Heart right ventricle (tissue), 16 donors: ENCODE measurements at regions not wholly inside any gene's neighbourhood (a gene's known extent, or its start where the extent isn't known, plus 50 kb on each side); places are given as distances from the start of the nearest gene placed in this dataset.

Experiments used
- ATAC-seq, 8 donors: fragments of 200-7000 bp; cut with Tn5 transposase; one replicate each; pipeline ENCODE4 v1.9.1; 2020; ENCODE audit warnings: mild to moderate bottlenecking in 8 of 8, moderate library complexity in 8 of 8, moderate number of reproducible peaks in 1 of 8
- DNase-seq, 2 donors: peaks; one replicate each; pipeline ENCODE4 v3.0.0-alpha.2; 2020
- H3K27ac ChIP-seq, 10 donors: fragments of 200-600 bp; sonication (generic) in 2 of 10; one replicate each; pipeline versions ENCODE4 v1.5.0 to v1.8.0; 2020 to 2022; ENCODE audit warnings: mild to moderate bottlenecking in 3 of 10
- H3K27me3 ChIP-seq, 7 donors: fragments of 200-600 bp; one replicate each; pipeline ENCODE4 v1.8.0; 2021 to 2022; ENCODE audit warnings: mild to moderate bottlenecking in 2 of 7
- H3K36me3 ChIP-seq, 9 donors: fragments of 200-600 bp; sonication (generic) in 1 of 9; one replicate each; pipeline versions ENCODE4 v1.5.0 to v1.8.0; 2020 to 2022; ENCODE audit warnings: mild to moderate bottlenecking in 2 of 9
- H3K4me1 ChIP-seq, 9 donors: fragments of 200-600 bp; sonication (generic) in 1 of 9; one replicate each; pipeline versions ENCODE4 v1.5.0 to v1.8.0; 2020 to 2022; ENCODE audit warnings: mild to moderate bottlenecking in 4 of 9
- H3K4me3 ChIP-seq, 10 donors: fragments of 200-600 bp; sonication (generic) in 2 of 10; one replicate each; pipeline versions ENCODE4 v1.5.0 to v1.8.0; 2020 to 2022; ENCODE audit warnings: mild to moderate bottlenecking in 7 of 10, moderate library complexity in 2 of 10
- H3K9me3 ChIP-seq, 11 donors: fragments of 200-600 bp in 10 of 11; sonication (generic) in 2 of 11; one replicate each; pipeline versions ENCODE4 v1.5.0 to v1.8.0; 2013 to 2022; ENCODE audit warnings: mild to moderate bottlenecking in 2 of 11, control low read depth in 1 of 11, moderate library complexity in 1 of 11
- WGBS, 2 donors: extraction: QIAGEN DNeasy Blood & Tissue Kit; methylation state at CpG; one replicate each; pipeline ENCODE4 v1.1.7; 2013; ENCODE audit warnings: inconsistent platforms in 1 of 2; 5-methylcytosine and 5-hydroxymethylcytosine counted together
- intact Hi-C, 10 donors: fragments of 100-400 bp; cut with DNase I; formaldehyde crosslinking; loops; one replicate each; pipeline versions ENCODE4 v1.11.1 to v1.14.2; 2022
- TF ChIP-seq, protein P1 (sequence below), 9 donors: fragments of 200-600 bp; sonication (generic) in 2 of 9; IDR thresholded peaks; one replicate each; pipeline versions ENCODE4 v1.5.0 to v1.8.0; 2021 to 2022; ENCODE audit warnings: antibody characterized with exemption in 9 of 9, mild to moderate bottlenecking in 5 of 9, moderate library complexity in 1 of 9
- donor health status: Arrhythmogenic right ventricular cardiomyopathy.
- donor health status: ischemic (EF 13 %, LVEDD 7.1; RV severe dilation, severe dysfunction).
- donor health status: healthy with polysubstance abuse.
- donor health status: DM: no; HTN: yes; CAD: no.
- donor health status: DM: no; HTN: no; CAD: no.
- donor health status: ischemic (EF 25% LVEDD 6.9; RV normal size, moderate dysfunction).
- donor health status: ischemic (EF 25% LVEDD 5.7; RV mildly dilated, moderate dysfunction).
- donor health status: healthy.
- donor health status: DM: yes; HTN: yes; CAD: no.
- donor health status: Ischemic cardiomyopathy.
- donor health status: ischemic (EF 35%, LVEDD 5.7; RV mildly dilated, moderate dysfunction).
- donor health status: nonischemic (EF 11% LVEDD 7.7; RV severe dilation, severe dysfunction).
- donor health status: DM: yes; HTN: yes; CAD: no.
- donor health status: PGD.
- donor health status: ischemic (EF 29% LVEDD 5.4; RV normal size, mild dysfunction).
- donor health status: nonischemic (EF 23%, LVEDD 6.1; RV moderate dilation, normal function).

- ATAC-seq, result no peak
- WGBS, 2 donors, result 86 to 91% methylated on average over 1 of the region's 1 CpG
- TF ChIP-seq, protein P1, sequence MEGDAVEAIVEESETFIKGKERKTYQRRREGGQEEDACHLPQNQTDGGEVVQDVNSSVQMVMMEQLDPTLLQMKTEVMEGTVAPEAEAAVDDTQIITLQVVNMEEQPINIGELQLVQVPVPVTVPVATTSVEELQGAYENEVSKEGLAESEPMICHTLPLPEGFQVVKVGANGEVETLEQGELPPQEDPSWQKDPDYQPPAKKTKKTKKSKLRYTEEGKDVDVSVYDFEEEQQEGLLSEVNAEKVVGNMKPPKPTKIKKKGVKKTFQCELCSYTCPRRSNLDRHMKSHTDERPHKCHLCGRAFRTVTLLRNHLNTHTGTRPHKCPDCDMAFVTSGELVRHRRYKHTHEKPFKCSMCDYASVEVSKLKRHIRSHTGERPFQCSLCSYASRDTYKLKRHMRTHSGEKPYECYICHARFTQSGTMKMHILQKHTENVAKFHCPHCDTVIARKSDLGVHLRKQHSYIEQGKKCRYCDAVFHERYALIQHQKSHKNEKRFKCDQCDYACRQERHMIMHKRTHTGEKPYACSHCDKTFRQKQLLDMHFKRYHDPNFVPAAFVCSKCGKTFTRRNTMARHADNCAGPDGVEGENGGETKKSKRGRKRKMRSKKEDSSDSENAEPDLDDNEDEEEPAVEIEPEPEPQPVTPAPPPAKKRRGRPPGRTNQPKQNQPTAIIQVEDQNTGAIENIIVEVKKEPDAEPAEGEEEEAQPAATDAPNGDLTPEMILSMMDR (IDR thresholded peaks at IDR 0.05), result no peak
Measured at GRCh38 chr18:43812627-43813026, 535.3 kb upstream of the SYT4 start.

GRCh38 chr18:43819397-43819796, 542.1 kb upstream of the SYT4 start:
- Histone ChIP-seq H3K4me3 (no peak overlapping the region), H3K27me3 (no peaks in the 10 kb centered on the region), H3K4me1 (no peaks in the 10 kb centered on the region), H3K36me3 (no peaks in the 10 kb centered on the region), H3K27ac (no peak overlapping the region), H3K9me3 (peaks cover 0 to 21% (median 8%) of the 10 kb centered on the region in 11 donors)
- WGBS, 2 donors, result 42 to 43% methylated on average over 1 of the region's 1 CpG
- no peak for DNase-seq
- intact Hi-C loops, result no loop called here
- no peak for ATAC-seq
- TF ChIP-seq, protein P1 (IDR thresholded peaks at IDR 0.05), result no peak

More at GRCh38 chr18:43812627-43813026, 535.3 kb upstream of the SYT4 start:
- Histone ChIP-seq H3K27ac (no peak overlapping the region), H3K36me3 (no peaks in the 10 kb centered on the region), H3K4me1 (no peaks in the 10 kb centered on the region), H3K27me3 (no peaks in the 10 kb centered on the region), H3K4me3 (no peak overlapping the region), H3K9me3 (peaks cover 0 to 21% (median 8%) of the 10 kb centered on the region in 11 donors)
- DNase-seq, result no peak
- intact Hi-C loops, result no loop called here

DNA sequence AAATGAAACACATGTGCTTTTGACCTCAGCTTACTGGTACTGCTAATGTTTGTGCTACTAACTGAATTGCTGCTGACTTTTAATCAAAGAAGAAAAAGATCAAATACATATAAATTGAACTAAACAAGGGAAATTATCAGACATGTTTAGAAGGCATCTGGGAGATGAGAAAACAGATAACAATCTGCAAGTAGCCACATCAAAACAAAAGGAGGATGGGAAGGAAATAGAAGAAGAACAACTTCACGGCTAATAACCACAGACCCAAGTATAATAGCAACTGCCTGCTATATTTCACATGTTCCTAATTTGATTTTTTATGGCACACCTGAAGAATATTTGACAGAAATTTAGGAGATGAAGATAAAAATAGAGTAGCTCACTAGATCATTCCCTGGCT, 542.6 kb upstream of the SYT4 start:
- TF ChIP-seq, protein P1 (IDR thresholded peaks at IDR 0.05), result no peak
- no peak for ATAC-seq
- DNase-seq, result no peak

GRCh38 chr18:43825768-43826167, 548.5 kb upstream of the SYT4 start:
- no peaks in the 10 kb centered on the region for H3K36me3 ChIP-seq
- no peak overlapping the region for H3K4me3 ChIP-seq
- 82% methylated on average over 2 of the region's 2 CpGs for WGBS, 2 donors
- DNase-seq (no peak), ATAC-seq (no peak)
- H3K27ac ChIP-seq, result no peak overlapping the region
- no peaks in the 10 kb centered on the region for H3K4me1 ChIP-seq
- H3K9me3 ChIP-seq, result no peaks in the 10 kb centered on the region
- no peaks in the 10 kb centered on the region for H3K27me3 ChIP-seq
- TF ChIP-seq, protein P1 (IDR thresholded peaks at IDR 0.05), result no peak
- intact Hi-C loops, result loop anchor here in 1 of 10 donors (10.0 kb wide), 1 partner anchor 61 kb away; no protein-coding TSS in a partner anchor

More for the DNA sequence above, 542.6 kb upstream of the SYT4 start:
- no peaks in the 10 kb centered on the region for H3K36me3 ChIP-seq
- no peaks in the 10 kb centered on the region for H3K27me3 ChIP-seq
- H3K9me3 ChIP-seq, result peaks cover 0 to 21% (median 8%) of the 10 kb centered on the region in 11 donors
- no peaks in the 10 kb centered on the region for H3K4me1 ChIP-seq
- intact Hi-C loops, result loop anchor here in 1 of 10 donors (10.0 kb wide), 1 partner anchor 55 kb away; no protein-coding TSS in a partner anchor
- no peak overlapping the region for H3K27ac ChIP-seq
- WGBS, 2 donors, result 67 to 88% methylated on average over 1 of the region's 1 CpG
- no peak overlapping the region for H3K4me3 ChIP-seq
